ENCODE measurements at regions not wholly inside any gene's neighbourhood (a gene's known extent, or its start where the extent isn't known, plus 50 kb on each side); places are given as distances from the start of the nearest gene placed in this dataset.

- no peaks in the 10 kb centered on the region for H3K36me3 ChIP-seq (ENCODE audit: control insufficient read depth, insufficient read depth, low read length, severe bottlenecking)
- no peak overlapping the region for H3K9ac ChIP-seq (ENCODE audit: low read length)
- no peaks in the 10 kb centered on the region for H3K4me1 ChIP-seq (ENCODE audit: control insufficient read depth, insufficient read depth, low read length)
- H3K9me3 ChIP-seq (ENCODE audit: control insufficient read depth, low read length), result no peaks in the 10 kb centered on the region
- no peak for DNase-seq (ENCODE audit: low read depth)
- no peak overlapping the region for H3K4me3 ChIP-seq (ENCODE audit: low read length)
- H3K27me3 ChIP-seq (replicated peaks; ENCODE audit: control insufficient read depth, insufficient read depth, low read length), result peaks cover 31% of the 10 kb centered on the region
These were observed 60.9 kb upstream of the HPCAL1 start for GRCh38 chr2:10241641-10242430.

- DNase-seq (ENCODE audit: low read depth), result no peak
- Histone ChIP-seq H3K36me3 (ENCODE audit: control insufficient read depth, insufficient read depth, low read length, severe bottlenecking) (no peaks in the 10 kb centered on the region), H3K4me3 (ENCODE audit: low read length) (no peak overlapping the region), H3K27me3 (replicated peaks; ENCODE audit: control insufficient read depth, insufficient read depth, low read length) (peaks cover 31% of the 10 kb centered on the region), H3K4me1 (ENCODE audit: control insufficient read depth, insufficient read depth, low read length) (no peaks in the 10 kb centered on the region), H3K9me3 (ENCODE audit: control insufficient read depth, low read length) (no peaks in the 10 kb centered on the region), H3K9ac (ENCODE audit: low read length) (no peak overlapping the region)
These were observed 60.3 kb upstream of the HPCAL1 start for GRCh38 chr2:10242451-10242850.

DNA sequence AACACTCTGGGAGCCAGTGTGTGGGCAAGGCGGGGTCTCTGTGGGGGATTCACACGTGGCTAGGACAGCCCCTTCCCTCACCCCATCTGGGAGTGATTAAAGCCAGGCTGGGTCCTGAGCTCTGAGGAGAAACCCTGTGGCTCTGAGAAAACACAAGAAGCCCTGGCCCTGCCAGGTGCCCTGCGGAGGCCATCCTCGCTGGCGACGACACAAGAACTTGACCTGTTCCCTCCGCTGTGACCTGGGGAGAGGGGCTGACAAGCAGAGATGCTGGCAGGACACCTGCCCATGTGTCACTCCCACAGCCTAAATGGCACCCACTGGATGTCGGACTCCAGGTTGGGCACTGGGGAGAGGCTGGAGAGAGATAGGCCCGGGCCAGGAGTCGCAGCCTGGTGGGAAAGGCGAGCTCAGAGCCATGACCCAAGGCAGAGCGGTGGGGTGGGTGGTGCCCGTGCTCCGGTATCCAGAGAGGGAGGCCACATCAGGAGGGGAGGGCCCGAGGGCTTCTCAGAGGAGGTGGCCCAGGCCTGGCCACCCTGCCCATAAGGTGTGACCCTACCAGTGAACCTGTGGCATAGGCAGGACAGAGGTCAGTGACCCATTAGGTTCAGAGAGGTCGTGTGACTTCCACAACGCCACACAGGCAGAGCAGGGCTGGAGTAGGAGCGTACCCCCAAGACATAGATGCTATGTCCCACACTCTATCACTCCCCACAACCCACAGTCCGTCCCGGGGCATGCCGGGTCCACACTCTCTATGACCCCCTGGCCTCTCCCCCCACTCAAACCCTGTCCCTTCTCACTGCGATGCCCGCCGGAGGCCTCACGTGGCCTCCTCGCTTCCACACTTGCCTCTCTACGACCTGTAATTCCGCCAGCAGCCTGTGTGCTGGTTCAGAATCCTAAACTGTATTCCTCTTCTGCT lies 59.4 kb upstream of the HPCAL1 start:
- Histone ChIP-seq H3K36me3 (ENCODE audit: control insufficient read depth, insufficient read depth, low read length, severe bottlenecking) (no peaks in the 10 kb centered on the region), H3K9me3 (ENCODE audit: control insufficient read depth, low read length) (no peaks in the 10 kb centered on the region), H3K9ac (ENCODE audit: low read length) (no peak overlapping the region), H3K4me3 (ENCODE audit: low read length) (no peak overlapping the region), H3K4me1 (ENCODE audit: control insufficient read depth, insufficient read depth, low read length) (no peaks in the 10 kb centered on the region), H3K27me3 (replicated peaks; ENCODE audit: control insufficient read depth, insufficient read depth, low read length) (peaks cover 26% of the 10 kb centered on the region)
- DNase-seq (ENCODE audit: low read depth), result no peak

- H3K27me3 ChIP-seq (replicated peaks; ENCODE audit: control insufficient read depth, insufficient read depth, low read length), result peaks cover 23% of the 10 kb centered on the region
- H3K36me3 ChIP-seq (ENCODE audit: control insufficient read depth, insufficient read depth, low read length, severe bottlenecking), result no peaks in the 10 kb centered on the region
- H3K9ac ChIP-seq (ENCODE audit: low read length), result no peak overlapping the region
- no peak overlapping the region for H3K4me3 ChIP-seq (ENCODE audit: low read length)
- H3K4me1 ChIP-seq (ENCODE audit: control insufficient read depth, insufficient read depth, low read length), result no peaks in the 10 kb centered on the region
- peaks cover 4% of the 10 kb centered on the region for H3K9me3 ChIP-seq (ENCODE audit: control insufficient read depth, low read length)
- DNase-seq (ENCODE audit: low read depth), result no peak
These were observed 58.8 kb upstream of the HPCAL1 start for GRCh38 chr2:10243926-10244270.

DNA sequence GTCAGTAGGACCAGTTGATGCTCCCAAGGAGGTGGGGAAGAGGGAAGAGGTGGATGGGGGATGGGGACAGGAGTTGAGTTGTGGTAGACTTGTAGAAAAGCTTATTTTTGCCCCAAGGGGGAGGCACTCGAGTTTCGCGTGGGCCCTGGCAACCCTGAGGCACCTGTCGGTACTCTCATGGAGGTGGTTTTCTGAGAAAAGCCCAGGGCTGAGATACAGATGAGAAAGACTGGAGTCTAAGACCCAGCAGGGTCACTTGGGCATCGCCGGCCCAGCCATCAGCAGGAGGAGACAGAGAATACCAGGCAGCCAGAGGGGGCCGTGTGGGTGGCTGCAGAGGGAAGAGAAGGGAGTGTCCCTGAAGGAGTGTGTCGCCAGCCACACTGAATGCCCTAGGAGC lies 57.7 kb upstream of the HPCAL1 start:
- DNase-seq (ENCODE audit: low read depth), result no peak

GRCh38 chr2:10245661-10246060 lies 57.0 kb upstream of the HPCAL1 start:
- peaks cover 21% of the 10 kb centered on the region for H3K9me3 ChIP-seq (ENCODE audit: control insufficient read depth, low read length)
- H3K9ac ChIP-seq (ENCODE audit: low read length), result no peak overlapping the region
- no peaks in the 10 kb centered on the region for H3K36me3 ChIP-seq (ENCODE audit: control insufficient read depth, insufficient read depth, low read length, severe bottlenecking)
- peaks cover 10% of the 10 kb centered on the region for H3K27me3 ChIP-seq (replicated peaks; ENCODE audit: control insufficient read depth, insufficient read depth, low read length)
- no peak for DNase-seq (ENCODE audit: low read depth)
- H3K4me1 ChIP-seq (ENCODE audit: control insufficient read depth, insufficient read depth, low read length), result no peaks in the 10 kb centered on the region
- no peak overlapping the region for H3K4me3 ChIP-seq (ENCODE audit: low read length)

More for the DNA sequence above, 57.7 kb upstream of the HPCAL1 start:
- H3K9ac ChIP-seq (ENCODE audit: low read length), result no peak overlapping the region
- no peaks in the 10 kb centered on the region for H3K36me3 ChIP-seq (ENCODE audit: control insufficient read depth, insufficient read depth, low read length, severe bottlenecking)
- H3K9me3 ChIP-seq (ENCODE audit: control insufficient read depth, low read length), result peaks cover 15% of the 10 kb centered on the region
- H3K4me3 ChIP-seq (ENCODE audit: low read length), result no peak overlapping the region
- H3K27me3 ChIP-seq (replicated peaks; ENCODE audit: control insufficient read depth, insufficient read depth, low read length), result peaks cover 14% of the 10 kb centered on the region
- H3K4me1 ChIP-seq (ENCODE audit: control insufficient read depth, insufficient read depth, low read length), result no peaks in the 10 kb centered on the region

DNA sequence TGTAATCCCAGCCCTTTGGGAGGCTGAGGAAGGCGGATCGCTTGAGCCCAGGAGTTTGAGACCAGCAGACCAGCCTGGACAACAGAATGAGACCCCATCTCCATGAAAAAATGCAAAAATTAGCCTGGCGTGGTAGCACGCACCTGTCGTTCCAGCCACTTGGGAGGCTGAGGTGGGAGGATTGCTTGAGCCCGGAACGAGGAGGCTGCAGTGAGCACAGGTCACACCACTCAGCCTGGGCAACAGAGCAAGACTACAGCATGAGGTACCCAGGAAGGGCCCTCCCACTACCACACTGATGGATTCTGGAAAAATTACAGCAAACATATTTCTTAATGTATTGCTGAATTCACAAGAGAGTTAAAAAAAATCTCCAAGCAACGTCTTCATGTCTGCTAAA lies 56.3 kb upstream of the HPCAL1 start:
- Histone ChIP-seq H3K4me1 (ENCODE audit: control insufficient read depth, insufficient read depth, low read length) (no peaks in the 10 kb centered on the region), H3K9me3 (ENCODE audit: control insufficient read depth, low read length) (peaks cover 26% of the 10 kb centered on the region), H3K9ac (ENCODE audit: low read length) (no peak overlapping the region), H3K36me3 (ENCODE audit: control insufficient read depth, insufficient read depth, low read length, severe bottlenecking) (no peaks in the 10 kb centered on the region), H3K4me3 (ENCODE audit: low read length) (no peak overlapping the region), H3K27me3 (replicated peaks; ENCODE audit: control insufficient read depth, insufficient read depth, low read length) (peaks cover 10% of the 10 kb centered on the region)
- no peak for DNase-seq (ENCODE audit: low read depth)

DNA sequence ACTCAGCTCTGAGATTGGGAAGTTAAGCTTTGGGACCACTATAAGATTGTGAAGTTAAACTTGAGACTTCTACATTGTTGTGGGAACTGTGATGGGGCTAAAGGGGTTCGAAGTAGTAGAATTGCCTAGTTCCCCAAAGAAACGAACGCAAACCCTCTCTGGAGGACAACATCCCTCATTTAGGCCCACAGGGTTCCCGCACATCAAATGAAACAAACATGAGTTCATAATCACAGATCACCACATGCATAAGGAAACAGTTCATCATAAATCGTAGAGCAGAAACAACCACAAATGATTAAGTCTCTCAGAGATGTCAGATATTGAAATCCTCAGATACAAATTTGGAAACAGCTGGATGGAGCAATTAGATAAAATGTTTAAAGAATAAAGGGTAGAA lies 55.9 kb upstream of the HPCAL1 start:
- peaks cover 26% of the 10 kb centered on the region for H3K9me3 ChIP-seq (ENCODE audit: control insufficient read depth, low read length)
- no peaks in the 10 kb centered on the region for H3K4me1 ChIP-seq (ENCODE audit: control insufficient read depth, insufficient read depth, low read length)
- peaks cover 11% of the 10 kb centered on the region for H3K27me3 ChIP-seq (replicated peaks; ENCODE audit: control insufficient read depth, insufficient read depth, low read length)
- H3K4me3 ChIP-seq (ENCODE audit: low read length), result no peak overlapping the region
- no peak for DNase-seq (ENCODE audit: low read depth)
- H3K9ac ChIP-seq (ENCODE audit: low read length), result no peak overlapping the region
- no peaks in the 10 kb centered on the region for H3K36me3 ChIP-seq (ENCODE audit: control insufficient read depth, insufficient read depth, low read length, severe bottlenecking)

DNA sequence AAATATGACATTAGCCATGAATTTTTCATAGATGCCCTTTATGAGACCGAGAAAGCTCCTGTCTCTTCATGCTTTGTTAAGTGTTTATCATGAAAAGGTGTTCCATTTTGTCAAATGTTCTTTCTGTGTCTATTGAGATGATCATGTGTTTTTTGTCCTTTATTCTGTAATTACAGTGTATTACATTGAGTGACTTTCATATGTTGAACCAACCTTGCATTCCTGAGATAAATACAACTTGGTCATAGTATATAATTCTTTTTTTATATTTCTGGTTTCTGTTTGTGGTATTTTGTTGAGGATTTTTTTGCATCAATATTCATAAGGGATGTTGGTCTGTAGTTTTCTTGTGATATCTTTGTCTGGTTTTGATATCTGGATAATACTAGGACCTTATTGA lies 52.9 kb upstream of the HPCAL1 start:
- H3K4me3 ChIP-seq (ENCODE audit: low read length), result no peak overlapping the region
- DNase-seq (ENCODE audit: low read depth), result no peak
- no peaks in the 10 kb centered on the region for H3K36me3 ChIP-seq (ENCODE audit: control insufficient read depth, insufficient read depth, low read length, severe bottlenecking)
- no peaks in the 10 kb centered on the region for H3K4me1 ChIP-seq (ENCODE audit: control insufficient read depth, insufficient read depth, low read length)
- peaks cover 16% of the 10 kb centered on the region for H3K27me3 ChIP-seq (replicated peaks; ENCODE audit: control insufficient read depth, insufficient read depth, low read length)
- no peak overlapping the region for H3K9ac ChIP-seq (ENCODE audit: low read length)
- peaks cover 26% of the 10 kb centered on the region for H3K9me3 ChIP-seq (ENCODE audit: control insufficient read depth, low read length)

- Histone ChIP-seq H3K9ac (ENCODE audit: low read length) (no peak overlapping the region), H3K9me3 (ENCODE audit: control insufficient read depth, low read length) (peaks cover 26% of the 10 kb centered on the region), H3K4me3 (ENCODE audit: low read length) (no peak overlapping the region), H3K27me3 (replicated peaks; ENCODE audit: control insufficient read depth, insufficient read depth, low read length) (peaks cover 21% of the 10 kb centered on the region), H3K4me1 (ENCODE audit: control insufficient read depth, insufficient read depth, low read length) (no peaks in the 10 kb centered on the region), H3K36me3 (ENCODE audit: control insufficient read depth, insufficient read depth, low read length, severe bottlenecking) (no peaks in the 10 kb centered on the region)
- DNase-seq (ENCODE audit: low read depth), result no peak
These were observed 50.5 kb upstream of the HPCAL1 start for GRCh38 chr2:10252224-10252623.

GRCh38 chr2:10252661-10253060 lies 50.0 kb upstream of the HPCAL1 start:
- Histone ChIP-seq H3K27me3 (replicated peaks; ENCODE audit: control insufficient read depth, insufficient read depth, low read length) (peaks cover 24% of the 10 kb centered on the region), H3K9me3 (ENCODE audit: control insufficient read depth, low read length) (peaks cover 26% of the 10 kb centered on the region), H3K4me3 (ENCODE audit: low read length) (no peak overlapping the region), H3K36me3 (ENCODE audit: control insufficient read depth, insufficient read depth, low read length, severe bottlenecking) (no peaks in the 10 kb centered on the region), H3K9ac (ENCODE audit: low read length) (no peak overlapping the region), H3K4me1 (ENCODE audit: control insufficient read depth, insufficient read depth, low read length) (no peaks in the 10 kb centered on the region)
- no peak for DNase-seq (ENCODE audit: low read depth)

All from adipocyte (in vitro differentiated cells).